Astrocyte (in vitro differentiated cells and primary cell): ENCODE measurements at regions not wholly inside any gene's neighbourhood (a gene's known extent, or its start where the extent isn't known, plus 50 kb on each side); places are given as distances from the start of the nearest gene placed in this dataset.

ENCODE experiments used
- DNase-seq: peaks from one replicate; pipeline ENCODE4 v3.0.0-alpha.2; 2010; ENCODE audit warnings: low read depth
- FAIRE-seq: peaks from 2 replicates; lab custom pipeline; 2011; peaks lifted over from hg19 to GRCh38; lab: Jason Lieb, UNC
- H2AFZ ChIP-seq: 2 replicates; pipeline ENCODE4 v1.6.0; 2012; ENCODE audit warnings: low read depth, low read length, inconsistent platforms
- H3K27ac ChIP-seq: 2 replicates; pipeline ENCODE4 v1.5.1; 2011; ENCODE audit warnings: low read depth, low read length, inconsistent platforms
- H3K27me3 ChIP-seq: 2 replicates; pipeline ENCODE4 v1.6.0; 2011; ENCODE audit warnings: low read length, inconsistent platforms; ENCODE audit not compliant: insufficient read depth
- H3K36me3 ChIP-seq: 2 replicates; pipeline ENCODE4 v1.5.1; 2011; ENCODE audit warnings: low read length, inconsistent platforms; ENCODE audit not compliant: insufficient read depth
- H3K4me1 ChIP-seq: 2 replicates; pipeline ENCODE4 v1.5.1; 2011; ENCODE audit warnings: low read length, inconsistent platforms; ENCODE audit not compliant: insufficient read depth
- H3K4me2 ChIP-seq: 2 replicates; pipeline ENCODE4 v1.6.0; 2012; ENCODE audit warnings: low read length, inconsistent platforms
- H3K4me3 ChIP-seq: 2 replicates; pipeline ENCODE4 v1.5.1; 2011; ENCODE audit warnings: low read depth, mild to moderate bottlenecking, low read length, inconsistent platforms; ENCODE audit not compliant: insufficient read depth
- H3K79me2 ChIP-seq: 2 replicates; pipeline ENCODE4 v1.6.0; 2012; ENCODE audit warnings: mild to moderate bottlenecking, low read length, inconsistent platforms; ENCODE audit not compliant: insufficient read depth
- H3K9ac ChIP-seq: 2 replicates; pipeline ENCODE4 v1.6.0; 2012; ENCODE audit warnings: mild to moderate bottlenecking, low read length, inconsistent platforms
- H3K9me3 ChIP-seq: 2 replicates; pipeline ENCODE4 v1.5.1; 2012; ENCODE audit warnings: low read depth, mild to moderate bottlenecking, low read length, inconsistent platforms; ENCODE audit not compliant: insufficient read depth
- H4K20me1 ChIP-seq: 2 replicates; pipeline ENCODE4 v1.6.0; 2012; ENCODE audit warnings: low read length, inconsistent platforms; ENCODE audit not compliant: insufficient read depth
- H3K27ac Mint-ChIP-seq: one replicate; pipeline ENCODE4 v1.8.0; 2021; ENCODE audit warnings: mild to moderate bottlenecking, mixed read lengths; ENCODE audit not compliant: unreplicated experiment
- H3K27me3 Mint-ChIP-seq: one replicate; pipeline ENCODE4 v1.8.0; 2021; ENCODE audit warnings: low read depth, mixed read lengths; ENCODE audit not compliant: unreplicated experiment
- H3K36me3 Mint-ChIP-seq: one replicate; pipeline ENCODE4 v1.8.0; 2021; ENCODE audit warnings: low read depth, mixed read lengths; ENCODE audit not compliant: unreplicated experiment
- H3K4me1 Mint-ChIP-seq: one replicate; pipeline ENCODE4 v1.8.0; 2021; ENCODE audit warnings: low read depth, mixed read lengths; ENCODE audit not compliant: unreplicated experiment
- H3K4me3 Mint-ChIP-seq: one replicate; pipeline ENCODE4 v1.8.0; 2021; ENCODE audit warnings: mild to moderate bottlenecking, moderate library complexity, mixed read lengths; ENCODE audit not compliant: unreplicated experiment
- H3K9me3 Mint-ChIP-seq: one replicate; pipeline ENCODE4 v1.8.0; 2021; ENCODE audit warnings: mild to moderate bottlenecking, mixed read lengths; ENCODE audit not compliant: unreplicated experiment
- EZH2 ChIP-seq: IDR thresholded peaks from 2 replicates; pipeline ENCODE4 v1.6.1; 2012; ENCODE audit warnings: mild to moderate bottlenecking, low read length, inconsistent platforms; ENCODE audit not compliant: insufficient read depth
- TF ChIP-seq, protein P1 (sequence below): IDR thresholded peaks from 2 replicates; pipeline ENCODE4 v1.5.1; 2011; ENCODE audit warnings: low read depth, mild to moderate bottlenecking, inconsistent platforms, low read length, moderate library complexity; ENCODE audit not compliant: insufficient read depth

GRCh38 chr10:65135508-65135907 lies 1614.3 kb downstream of the REEP3 start:
- no peaks in the 10 kb centered on the region for H3K4me1 ChIP-seq
- H4K20me1 ChIP-seq, result no peaks in the 10 kb centered on the region
- H3K9me3 Mint-ChIP-seq, result no peaks in the 10 kb centered on the region
- no peak overlapping the region for H3K4me3 ChIP-seq
- H3K27ac ChIP-seq, result no peak overlapping the region
- no peaks in the 10 kb centered on the region for H3K27me3 ChIP-seq
- TF ChIP-seq, protein P1, sequence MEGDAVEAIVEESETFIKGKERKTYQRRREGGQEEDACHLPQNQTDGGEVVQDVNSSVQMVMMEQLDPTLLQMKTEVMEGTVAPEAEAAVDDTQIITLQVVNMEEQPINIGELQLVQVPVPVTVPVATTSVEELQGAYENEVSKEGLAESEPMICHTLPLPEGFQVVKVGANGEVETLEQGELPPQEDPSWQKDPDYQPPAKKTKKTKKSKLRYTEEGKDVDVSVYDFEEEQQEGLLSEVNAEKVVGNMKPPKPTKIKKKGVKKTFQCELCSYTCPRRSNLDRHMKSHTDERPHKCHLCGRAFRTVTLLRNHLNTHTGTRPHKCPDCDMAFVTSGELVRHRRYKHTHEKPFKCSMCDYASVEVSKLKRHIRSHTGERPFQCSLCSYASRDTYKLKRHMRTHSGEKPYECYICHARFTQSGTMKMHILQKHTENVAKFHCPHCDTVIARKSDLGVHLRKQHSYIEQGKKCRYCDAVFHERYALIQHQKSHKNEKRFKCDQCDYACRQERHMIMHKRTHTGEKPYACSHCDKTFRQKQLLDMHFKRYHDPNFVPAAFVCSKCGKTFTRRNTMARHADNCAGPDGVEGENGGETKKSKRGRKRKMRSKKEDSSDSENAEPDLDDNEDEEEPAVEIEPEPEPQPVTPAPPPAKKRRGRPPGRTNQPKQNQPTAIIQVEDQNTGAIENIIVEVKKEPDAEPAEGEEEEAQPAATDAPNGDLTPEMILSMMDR, result no peak
- TF ChIP-seq EZH2, result no peak
- H3K9me3 ChIP-seq, result no peaks in the 10 kb centered on the region
- DNase-seq, result no peak
- no peaks in the 10 kb centered on the region for H3K4me1 Mint-ChIP-seq
- H3K27ac Mint-ChIP-seq, result no peak overlapping the region
- no peaks in the 10 kb centered on the region for H3K36me3 Mint-ChIP-seq
- no peak overlapping the region for H3K4me2 ChIP-seq
- no peak overlapping the region for H2AFZ ChIP-seq
- H3K36me3 ChIP-seq, result no peaks in the 10 kb centered on the region
- no peak overlapping the region for H3K9ac ChIP-seq
- no peak overlapping the region for H3K4me3 Mint-ChIP-seq
- H3K27me3 Mint-ChIP-seq, result no peaks in the 10 kb centered on the region
- no peaks in the 10 kb centered on the region for H3K79me2 ChIP-seq
- no peak for FAIRE-seq

GRCh38 chr10:65142641-65143435 lies 1621.6 kb downstream of the REEP3 start:
- TF ChIP-seq, protein P1, result no peak
- TF ChIP-seq EZH2, result no peak
- Mint-ChIP-seq H3K4me1 (no peaks in the 10 kb centered on the region), H3K9me3 (no peaks in the 10 kb centered on the region), H3K27me3 (no peaks in the 10 kb centered on the region), H3K36me3 (no peaks in the 10 kb centered on the region), H3K4me3 (no peak overlapping the region), H3K27ac (no peak overlapping the region)
- Histone ChIP-seq H3K4me2 (no peak overlapping the region), H3K4me1 (no peaks in the 10 kb centered on the region), H3K27ac (no peak overlapping the region), H3K79me2 (no peaks in the 10 kb centered on the region), H3K9ac (no peak overlapping the region), H3K4me3 (no peak overlapping the region), H2AFZ (no peak overlapping the region), H3K27me3 (no peaks in the 10 kb centered on the region), H3K36me3 (no peaks in the 10 kb centered on the region), H4K20me1 (no peaks in the 10 kb centered on the region), H3K9me3 (no peaks in the 10 kb centered on the region)
- no peak for DNase-seq
- peak; percentile 26 for FAIRE-seq

GRCh38 chr10:65143723-65144122 lies 1622.5 kb downstream of the REEP3 start:
- no peak overlapping the region for H3K27ac Mint-ChIP-seq
- Histone ChIP-seq H3K27me3 (no peaks in the 10 kb centered on the region), H3K4me1 (no peaks in the 10 kb centered on the region), H3K27ac (no peak overlapping the region), H2AFZ (no peak overlapping the region), H3K4me2 (no peak overlapping the region), H4K20me1 (no peaks in the 10 kb centered on the region), H3K9ac (no peak overlapping the region), H3K9me3 (no peaks in the 10 kb centered on the region), H3K79me2 (no peaks in the 10 kb centered on the region), H3K4me3 (no peak overlapping the region), H3K36me3 (no peaks in the 10 kb centered on the region)
- no peaks in the 10 kb centered on the region for H3K9me3 Mint-ChIP-seq
- no peak for FAIRE-seq
- no peak for TF ChIP-seq EZH2
- TF ChIP-seq, protein P1, result no peak
- no peak overlapping the region for H3K4me3 Mint-ChIP-seq
- H3K36me3 Mint-ChIP-seq, result no peaks in the 10 kb centered on the region
- no peaks in the 10 kb centered on the region for H3K4me1 Mint-ChIP-seq
- no peak for DNase-seq
- H3K27me3 Mint-ChIP-seq, result no peaks in the 10 kb centered on the region
